Right renal cortex interstitium (tissue), 3 donors: ENCODE measurements at regions not wholly inside any gene's neighbourhood (a gene's known extent, or its start where the extent isn't known, plus 50 kb on each side); places are given as distances from the start of the nearest gene placed in this dataset.
"Not testable (repeated sequence)": the region's sequence is repeated elsewhere in the genome, so short reads cannot be mapped to it uniquely, and the experiment has no call there.

Source experiments
- DNase-seq, 3 donors: peaks; one replicate each; pipeline ENCODE4 v3.0.0-alpha.2; 2013; ENCODE audit warnings: low read depth in 3 of 3, low spot score in 2 of 3

GRCh38 chr2:224181534-224182155, 142.6 kb upstream of the SERPINE2 start:
- no peak for DNase-seq

GRCh38 chr2:224180810-224181209, 141.7 kb upstream of the SERPINE2 start:
- DNase-seq: no peak

DNA sequence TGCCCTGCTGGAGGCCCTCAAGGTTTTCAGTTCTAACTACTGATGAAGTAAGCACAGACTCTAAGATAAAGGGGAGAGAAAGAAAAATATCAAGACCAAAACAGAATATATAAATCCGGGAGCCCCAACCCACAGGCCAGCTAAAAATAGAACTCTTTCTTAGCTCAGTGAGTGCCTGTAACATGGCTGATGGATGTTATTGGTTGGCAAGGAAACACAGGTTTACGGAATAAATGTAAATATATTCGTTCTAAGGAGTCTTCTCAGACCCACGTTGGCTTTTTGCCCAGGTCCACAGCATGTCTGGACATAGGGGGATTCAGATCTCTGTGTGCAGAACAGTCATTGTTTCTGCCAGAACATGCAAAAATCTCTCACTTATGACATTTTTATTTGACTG, 139.0 kb upstream of the SERPINE2 start:
- peak in 1 of 3 donors; percentile 14 for DNase-seq

- no peak for DNase-seq
Observed at GRCh38 chr2:224175538-224175937, 136.5 kb upstream of the SERPINE2 start.

DNA sequence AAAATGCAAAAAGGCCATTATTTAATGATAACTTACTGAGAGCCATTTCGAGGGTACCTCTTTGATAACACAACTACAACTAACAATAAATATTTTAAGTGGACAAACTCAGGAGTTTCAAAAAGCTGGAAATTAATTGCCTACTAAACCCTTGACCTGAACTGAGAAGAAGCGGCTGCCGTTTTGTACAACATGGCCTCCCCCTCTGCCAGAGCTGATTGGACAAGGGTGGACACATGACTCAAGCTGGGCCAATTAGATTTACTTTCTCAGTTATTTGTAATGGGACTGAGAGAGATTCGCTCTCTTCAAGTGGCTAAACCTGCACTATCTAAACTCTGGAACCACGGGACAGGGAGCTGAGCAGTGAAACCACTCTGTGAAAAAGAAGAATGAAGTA, 135.9 kb upstream of the SERPINE2 start:
- peak; percentile 56 to 58 (median 57) for DNase-seq

GRCh38 chr2:224174521-224174920, 135.4 kb upstream of the SERPINE2 start:
- DNase-seq: no peak

- no peak for DNase-seq
Observed at GRCh38 chr2:224173933-224174332, 134.8 kb upstream of the SERPINE2 start.

GRCh38 chr2:224173210-224173609, 134.1 kb upstream of the SERPINE2 start:
- no peak for DNase-seq

DNA sequence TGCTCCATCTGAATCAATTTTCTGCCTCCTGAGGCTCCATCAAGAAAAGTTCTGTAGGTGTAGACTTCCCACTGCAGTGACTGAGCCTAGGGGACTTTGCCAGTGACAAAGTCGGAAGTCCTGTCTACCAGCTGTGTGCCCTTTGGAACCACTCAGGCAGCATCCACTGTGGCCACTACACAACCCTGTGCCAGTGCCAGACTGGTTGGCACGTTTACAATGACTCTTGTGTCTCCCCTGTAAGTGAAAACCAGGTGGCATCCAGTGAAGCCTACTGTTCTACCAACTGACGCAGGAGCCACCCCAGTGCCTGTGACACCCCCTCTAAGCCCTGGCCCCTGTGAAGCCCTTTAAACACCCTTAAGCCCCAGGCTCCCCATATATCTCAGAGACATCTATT, 132.1 kb upstream of the SERPINE2 start:
- DNase-seq: no peak

DNA sequence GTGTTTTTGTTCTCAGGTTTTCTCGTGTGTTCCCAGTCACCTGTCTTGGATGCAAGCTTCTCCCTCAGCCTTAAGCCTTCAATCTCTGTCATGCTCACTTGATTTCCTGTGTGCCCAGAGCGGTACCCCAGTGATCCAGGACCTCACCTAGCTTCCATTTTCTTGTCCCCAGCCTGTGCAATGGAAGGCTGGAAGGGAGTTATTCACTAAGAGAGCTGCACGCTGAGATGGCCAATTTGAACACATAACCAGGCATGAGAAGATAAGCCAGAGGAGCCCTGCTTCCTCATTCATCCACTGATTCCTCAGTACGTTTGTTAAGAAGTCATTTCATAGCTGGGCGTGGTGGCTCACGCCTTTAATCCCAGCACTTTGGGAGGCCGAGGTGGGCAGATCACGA, 130.8 kb upstream of the SERPINE2 start:
- DNase-seq: no peak

DNA sequence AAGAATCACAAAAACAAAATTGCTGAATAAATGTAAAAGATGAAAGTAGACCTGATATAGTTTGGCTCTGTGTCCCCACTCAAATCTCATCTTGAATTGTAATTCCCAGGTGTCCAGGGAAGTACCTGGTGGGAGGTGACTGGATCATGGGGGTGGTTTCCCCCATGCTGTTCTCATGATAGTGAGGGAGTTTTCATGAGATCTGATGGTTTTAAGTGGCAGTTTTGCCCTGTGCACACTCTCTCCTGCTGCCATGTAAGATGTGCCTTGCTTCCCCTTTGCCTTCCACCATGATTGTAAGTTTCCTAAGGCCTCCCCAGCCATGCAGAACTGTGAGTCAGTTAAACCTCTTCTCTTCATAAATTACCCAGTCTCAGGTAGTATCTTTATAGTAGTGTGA, 128.7 kb upstream of the SERPINE2 start:
- not testable (repeated sequence) for DNase-seq

DNA sequence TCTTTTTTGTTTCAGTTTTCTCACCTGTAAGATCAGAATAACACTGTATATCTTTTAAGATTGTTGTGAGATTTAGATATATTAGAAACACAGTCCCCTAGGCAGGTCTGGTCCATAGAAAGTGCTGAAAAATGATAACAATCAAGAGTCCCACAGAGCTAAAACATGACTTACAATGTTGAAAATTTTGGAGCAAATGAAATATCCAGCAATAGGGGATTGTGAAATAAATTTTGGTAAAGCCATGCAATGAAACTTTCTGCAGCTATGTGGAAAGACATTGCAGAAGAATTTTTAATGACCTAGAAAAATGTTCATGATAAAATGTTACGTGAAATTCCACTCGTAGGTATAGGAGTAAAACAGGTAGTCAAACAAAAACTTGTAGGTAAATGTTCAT, 127.6 kb upstream of the SERPINE2 start:
- DNase-seq: no peak

GRCh38 chr2:224165901-224166319, 126.8 kb upstream of the SERPINE2 start:
- DNase-seq: no peak

DNA sequence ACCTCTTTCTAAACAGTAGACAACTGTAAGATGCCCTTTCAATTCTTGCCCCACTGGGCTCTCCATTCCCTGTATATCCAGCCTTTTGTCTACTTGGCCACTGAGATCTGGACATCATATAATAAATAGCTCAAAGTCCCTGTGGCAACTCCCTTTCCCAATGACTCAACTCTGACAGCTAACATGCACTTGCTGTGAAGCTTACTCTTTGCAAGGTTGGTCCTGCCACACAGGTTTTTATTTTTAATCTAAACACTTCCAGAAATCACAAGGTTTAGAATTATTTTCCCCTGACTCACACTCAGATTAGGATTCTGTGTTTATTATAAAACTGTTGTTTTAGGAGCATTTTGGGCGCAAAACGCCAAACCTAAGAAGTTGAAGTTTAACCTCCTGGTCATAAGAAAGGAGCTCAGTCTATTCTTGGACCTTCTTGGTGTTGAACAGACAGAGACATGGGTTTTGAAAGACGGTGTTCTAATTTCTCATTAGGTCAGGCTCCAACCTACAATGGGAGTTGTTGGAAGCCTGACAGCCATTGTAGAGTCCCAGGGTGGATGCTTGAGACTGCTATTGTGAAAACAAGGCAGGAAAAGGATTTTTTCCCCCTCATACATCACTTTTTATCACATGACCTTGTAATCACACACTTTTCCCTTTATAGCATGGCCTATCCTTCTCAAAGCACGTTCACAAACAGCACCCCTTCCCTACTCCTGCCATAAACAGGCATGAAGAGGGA, 124.7 kb upstream of the SERPINE2 start:
- DNase-seq: no peak

GRCh38 chr2:224162122-224162521, 123.0 kb upstream of the SERPINE2 start:
- DNase-seq: no peak

DNA sequence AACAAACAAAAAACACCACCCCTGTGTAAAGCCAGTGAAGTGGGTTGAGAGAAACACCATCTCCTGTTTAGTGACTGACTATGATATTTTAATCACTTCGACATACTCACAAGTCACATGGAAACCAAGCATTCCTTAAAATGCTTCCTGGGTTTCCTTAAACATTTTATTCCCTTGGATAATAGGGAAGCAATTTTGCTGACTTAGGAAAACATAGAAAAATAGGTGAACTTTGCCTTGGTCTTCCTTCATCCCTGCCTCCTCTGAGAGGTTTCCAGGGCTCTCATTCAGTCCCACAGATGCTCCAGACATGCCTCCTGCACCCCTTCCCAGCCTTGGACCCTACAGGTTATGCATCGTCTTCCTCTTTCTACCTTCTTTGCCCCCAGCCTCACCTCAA, 122.6 kb upstream of the SERPINE2 start:
- no peak for DNase-seq

DNA sequence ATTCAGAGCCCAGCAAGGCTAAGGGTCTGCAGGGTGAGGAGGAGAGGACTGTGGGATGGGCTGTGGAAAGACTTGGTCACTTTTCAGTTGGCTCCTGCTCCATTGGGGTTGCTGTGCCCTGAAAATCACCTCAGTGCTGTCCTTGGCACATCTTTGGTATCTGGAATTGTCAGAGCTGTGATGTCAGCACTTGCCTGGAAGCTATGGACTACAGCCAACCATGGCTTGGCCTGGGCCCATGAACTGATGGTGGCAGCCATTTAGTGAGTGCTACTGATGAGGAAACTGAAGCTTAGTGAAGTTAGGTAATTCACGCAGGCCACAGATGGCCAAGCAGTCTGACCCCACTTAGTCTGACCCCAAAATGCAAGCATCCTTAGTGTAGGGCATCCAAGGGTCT, 121.8 kb upstream of the SERPINE2 start:
- DNase-seq: no peak

DNA sequence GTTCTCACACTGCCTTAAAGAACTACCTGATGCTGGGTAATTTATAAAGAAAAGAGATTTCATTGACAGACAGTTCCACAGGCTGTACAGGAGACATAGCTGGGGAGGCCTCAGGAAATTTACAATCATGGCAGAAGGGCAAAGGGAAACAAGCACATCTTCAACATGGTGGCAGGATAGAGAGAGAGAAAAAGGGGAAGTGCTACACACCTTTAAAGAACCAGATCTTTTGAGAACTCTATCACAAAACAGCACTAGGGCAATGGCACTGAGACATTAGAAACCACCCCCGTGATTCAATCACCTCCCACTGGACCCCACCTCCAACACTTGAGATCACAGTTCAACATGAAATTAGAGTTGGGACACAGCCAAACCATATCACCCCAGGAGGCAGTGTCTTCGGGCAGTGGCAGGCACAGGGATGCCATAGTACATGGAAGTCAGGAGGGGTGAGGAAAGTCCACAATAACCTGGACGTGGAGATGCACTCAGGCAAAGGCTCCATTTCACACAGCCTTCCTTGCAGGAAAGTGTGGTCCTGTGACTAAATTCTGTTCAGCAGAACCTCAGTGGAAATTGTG, 120.4 kb upstream of the SERPINE2 start:
- DNase-seq: no peak

DNA sequence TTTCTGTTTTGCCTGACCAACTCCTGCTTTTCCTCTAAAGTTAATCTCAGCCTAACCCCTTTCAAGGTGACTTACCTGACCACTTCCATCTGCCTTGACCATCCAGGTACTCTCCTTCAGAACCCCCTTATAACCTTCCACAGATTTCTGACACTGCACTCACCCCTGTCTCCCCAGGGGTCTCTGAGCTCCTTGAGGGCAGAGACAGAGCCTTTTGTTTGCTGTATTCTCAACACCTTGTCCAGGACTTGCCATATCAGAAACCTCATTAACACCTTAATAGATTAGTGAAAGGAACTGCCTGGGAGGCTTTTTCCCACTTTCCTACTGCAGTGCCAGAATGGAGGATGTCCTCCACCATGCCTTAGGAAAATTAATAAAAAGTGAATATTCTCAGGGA, 119.7 kb upstream of the SERPINE2 start:
- no peak for DNase-seq

GRCh38 chr2:224158061-224158460, 119.0 kb upstream of the SERPINE2 start:
- DNase-seq: no peak

DNA sequence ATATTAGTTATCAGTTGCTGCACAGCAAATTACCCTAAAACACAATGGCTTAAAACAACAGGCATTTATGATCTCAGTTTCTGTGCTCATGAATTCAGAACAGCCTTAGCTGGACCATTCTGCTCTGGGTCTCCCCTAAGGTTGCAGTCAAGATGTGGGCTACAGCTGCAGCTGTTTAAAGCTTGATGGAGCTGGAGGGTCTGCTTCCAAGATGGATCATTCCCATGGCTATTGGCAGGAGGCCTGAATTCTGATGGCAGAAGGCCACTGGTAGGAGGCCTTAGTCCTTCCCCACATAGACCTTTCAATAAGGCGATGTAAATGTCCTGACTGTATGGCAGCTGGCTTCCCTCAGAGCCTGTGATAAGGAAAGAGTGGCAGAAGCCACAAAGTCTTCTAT, 118.6 kb upstream of the SERPINE2 start:
- DNase-seq: no peak

DNA sequence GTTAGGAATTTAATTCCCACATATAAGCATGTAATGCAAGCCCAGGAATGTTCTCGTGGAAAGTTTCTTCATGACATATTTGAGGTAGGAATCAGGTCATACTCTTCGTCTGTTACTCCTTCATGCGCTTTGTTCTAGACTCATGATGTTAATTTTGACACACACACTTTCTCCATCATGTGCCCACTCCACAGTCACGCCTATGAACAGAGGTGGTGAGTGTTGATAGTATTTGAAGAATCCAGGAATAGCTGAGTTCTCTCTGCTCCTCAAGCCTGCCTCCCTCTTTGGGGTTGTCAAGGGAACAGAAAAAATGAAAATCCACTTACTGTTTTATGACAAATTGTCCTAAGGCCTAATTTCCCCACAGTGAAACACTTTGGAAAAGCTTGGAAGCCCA, 117.3 kb upstream of the SERPINE2 start:
- DNase-seq: no peak
